A673 (cell line): ENCODE measurements at regions not wholly inside any gene's neighbourhood (a gene's known extent, or its start where the extent isn't known, plus 50 kb on each side); places are given as distances from the start of the nearest gene placed in this dataset.

ENCODE experiments used
- CTCF ChIP-seq: fragments of 300-800, 200-600 bp; sonication (generic); conservative IDR thresholded peaks from 2 replicates; pipeline ENCODE4 v1.5.1; 2017; ENCODE audit warnings: low read depth, mild to moderate bottlenecking, antibody characterized with exemption, low read length, moderate library complexity, mixed read lengths
- EZH2 ChIP-seq: fragments of 200-600 bp; sonication (generic); IDR thresholded peaks from 2 replicates; pipeline ENCODE4 v1.6.1; 2017; ENCODE audit warnings: borderline replicate concordance, low read depth, mild to moderate bottlenecking, mixed read lengths, antibody characterized with exemption, low read length; ENCODE audit not compliant: poor library complexity, severe bottlenecking

- no peak for TF ChIP-seq CTCF
- no peak for TF ChIP-seq EZH2
Measured at GRCh38 chr16:8481810-8482209, 108.5 kb downstream of the TMEM114 start.
